NOMO-1 treated with DMSO at 0.1 percent for 48 hours (cell line): ENCODE measurements at regions not wholly inside any gene's neighbourhood (a gene's known extent, or its start where the extent isn't known, plus 50 kb on each side); places are given as distances from the start of the nearest gene placed in this dataset.

Experiments used
- DNase-seq: peaks from one replicate; lab custom pipeline; 2025; ENCODE audit not compliant: unreplicated experiment; lab: John Stamatoyannopoulos, UW

GRCh38 chr4:30281986-30282385, 438.2 kb upstream of the PCDH7 start:
- no peak for DNase-seq

- no peak for DNase-seq
Observed at GRCh38 chr4:30283336-30283735, 436.8 kb upstream of the PCDH7 start.

GRCh38 chr4:30294295-30294694, 425.9 kb upstream of the PCDH7 start:
- no peak for DNase-seq

DNA sequence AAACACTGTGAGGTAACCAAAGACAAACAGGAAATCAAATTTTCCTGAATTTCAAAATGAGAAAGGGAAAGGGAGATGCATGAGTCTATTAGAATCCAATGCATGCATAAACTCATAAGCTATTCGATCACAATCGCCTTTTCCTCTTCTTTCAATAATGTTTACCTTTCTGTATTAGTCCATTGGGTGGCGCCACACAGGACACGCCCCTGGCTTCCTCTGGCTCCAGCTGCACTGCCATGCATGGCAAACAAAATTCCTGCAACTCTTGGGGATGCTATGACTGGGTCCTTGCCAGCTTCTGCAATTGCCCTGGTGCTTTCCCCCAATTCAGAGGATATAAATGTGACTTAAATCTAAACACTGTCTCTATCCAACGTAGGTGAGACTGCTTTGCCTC, 424.5 kb upstream of the PCDH7 start:
- DNase-seq = no peak

- no peak for DNase-seq
Observed at GRCh38 chr4:30314001-30314400, 406.2 kb upstream of the PCDH7 start.

GRCh38 chr4:30330894-30331652, 389.1 kb upstream of the PCDH7 start:
- no peak for DNase-seq

DNA sequence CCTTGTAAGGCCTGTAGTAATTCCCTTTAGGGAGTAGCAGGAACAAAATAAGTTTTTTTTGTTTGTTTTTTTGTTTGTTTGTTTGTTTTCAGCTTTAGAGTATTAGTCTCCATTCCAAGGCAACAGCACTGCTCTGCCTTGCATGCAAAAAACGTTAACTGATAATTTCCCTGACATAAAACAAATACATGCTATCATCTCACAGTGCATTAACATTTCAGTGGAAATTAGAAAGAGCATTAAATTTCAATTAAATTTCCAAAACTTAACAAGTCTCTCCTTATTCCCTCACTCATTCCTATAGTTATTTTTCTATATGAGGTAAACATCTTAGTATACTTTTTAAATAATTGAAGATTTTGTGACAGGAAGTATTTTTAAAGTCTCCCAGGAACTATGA, 378.4 kb upstream of the PCDH7 start:
- no peak for DNase-seq

- no peak for DNase-seq
Observed at GRCh38 chr4:30350288-30350687, 369.9 kb upstream of the PCDH7 start.

- no peak for DNase-seq
Observed at GRCh38 chr4:30354605-30355004, 365.6 kb upstream of the PCDH7 start.

DNA sequence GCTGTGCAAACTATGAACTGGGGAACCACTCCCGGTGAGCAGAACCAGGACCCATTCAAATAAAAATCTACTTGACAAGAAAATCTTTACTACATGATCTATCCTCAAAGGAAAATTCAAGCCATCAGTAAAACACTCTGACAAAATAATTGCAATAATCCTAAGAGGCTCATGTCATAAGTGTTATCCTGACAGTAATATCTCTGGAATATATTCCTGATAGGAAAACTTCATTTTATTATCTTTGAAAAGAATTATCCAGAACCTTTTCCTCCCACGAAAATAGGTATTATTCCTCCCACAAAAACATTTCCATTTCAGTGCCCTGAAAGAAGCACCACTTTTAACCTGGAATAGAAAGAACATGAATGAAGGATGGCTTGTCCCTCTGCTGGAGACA, 357.7 kb upstream of the PCDH7 start:
- DNase-seq = no peak

DNA sequence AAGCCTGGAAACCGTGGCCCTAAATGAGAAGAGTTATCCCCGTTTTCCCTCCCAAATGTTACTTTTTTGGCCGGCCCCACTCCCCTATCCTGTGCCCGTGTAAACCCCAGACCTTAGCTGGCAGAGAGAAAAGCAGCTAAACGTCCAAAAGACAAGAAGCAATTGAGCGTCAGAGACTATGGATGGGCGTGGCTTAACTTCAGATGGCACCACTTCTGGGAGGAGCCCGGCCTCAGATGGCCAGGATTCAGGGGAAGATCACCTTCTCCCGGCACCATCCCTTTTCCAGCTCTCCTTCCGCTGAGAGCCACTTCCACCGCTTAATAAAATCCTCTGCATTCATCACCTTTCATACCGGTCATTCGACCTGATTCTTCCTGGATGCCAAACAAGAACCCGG, 350.1 kb upstream of the PCDH7 start:
- DNase-seq = no peak

- peak; percentile 42 for DNase-seq
Observed at GRCh38 chr4:30380404-30380998, 339.7 kb upstream of the PCDH7 start.

GRCh38 chr4:30385650-30386049, 334.5 kb upstream of the PCDH7 start:
- DNase-seq = peak; percentile 11

DNA sequence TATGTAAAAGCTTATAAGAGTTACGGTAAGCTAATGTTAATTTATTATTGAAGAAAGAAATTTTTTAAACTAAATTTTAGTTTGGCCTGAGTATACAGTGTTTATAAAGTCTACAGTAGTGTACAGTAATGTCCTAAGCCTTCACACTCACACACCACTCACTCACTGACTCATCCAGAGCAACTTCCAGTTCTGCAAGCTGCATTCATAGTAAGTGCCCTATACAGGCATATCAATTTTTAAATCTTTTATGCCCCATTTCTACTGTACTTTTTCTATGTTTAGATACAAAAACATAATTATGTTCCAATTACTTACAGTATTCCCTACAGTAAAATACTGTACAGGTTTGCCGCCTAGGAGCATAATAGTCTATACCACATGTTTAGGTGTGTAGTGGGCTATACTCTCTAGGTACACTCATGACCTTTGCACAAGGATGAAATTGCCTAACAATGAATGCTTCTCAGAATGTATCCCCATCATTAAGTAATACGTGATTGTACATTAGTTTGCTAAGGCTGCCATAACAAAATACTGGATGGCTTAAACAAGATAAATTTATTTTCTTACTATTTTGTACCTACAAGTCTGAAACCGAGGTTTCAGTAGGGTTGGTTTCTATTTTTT, 333.8 kb upstream of the PCDH7 start:
- no peak for DNase-seq

DNA sequence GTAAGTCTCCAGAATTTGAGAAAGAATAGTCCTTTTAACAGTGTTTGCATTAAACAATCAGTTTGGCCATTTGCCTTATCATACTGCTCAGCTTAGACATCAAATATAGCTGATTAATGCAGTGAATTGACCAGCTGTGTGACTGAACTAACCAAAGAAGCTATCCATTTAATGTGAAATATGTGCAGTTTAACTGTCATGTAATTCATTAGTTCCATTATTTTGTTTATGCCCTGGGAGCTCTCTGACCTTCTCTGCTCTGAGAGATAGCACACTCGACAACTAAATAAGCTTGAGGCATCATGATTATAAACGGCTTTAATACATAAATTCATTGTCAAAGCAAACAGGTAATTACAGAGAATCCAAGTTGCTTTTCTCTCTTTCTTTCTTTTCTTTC, 324.3 kb upstream of the PCDH7 start:
- DNase-seq = no peak

DNA sequence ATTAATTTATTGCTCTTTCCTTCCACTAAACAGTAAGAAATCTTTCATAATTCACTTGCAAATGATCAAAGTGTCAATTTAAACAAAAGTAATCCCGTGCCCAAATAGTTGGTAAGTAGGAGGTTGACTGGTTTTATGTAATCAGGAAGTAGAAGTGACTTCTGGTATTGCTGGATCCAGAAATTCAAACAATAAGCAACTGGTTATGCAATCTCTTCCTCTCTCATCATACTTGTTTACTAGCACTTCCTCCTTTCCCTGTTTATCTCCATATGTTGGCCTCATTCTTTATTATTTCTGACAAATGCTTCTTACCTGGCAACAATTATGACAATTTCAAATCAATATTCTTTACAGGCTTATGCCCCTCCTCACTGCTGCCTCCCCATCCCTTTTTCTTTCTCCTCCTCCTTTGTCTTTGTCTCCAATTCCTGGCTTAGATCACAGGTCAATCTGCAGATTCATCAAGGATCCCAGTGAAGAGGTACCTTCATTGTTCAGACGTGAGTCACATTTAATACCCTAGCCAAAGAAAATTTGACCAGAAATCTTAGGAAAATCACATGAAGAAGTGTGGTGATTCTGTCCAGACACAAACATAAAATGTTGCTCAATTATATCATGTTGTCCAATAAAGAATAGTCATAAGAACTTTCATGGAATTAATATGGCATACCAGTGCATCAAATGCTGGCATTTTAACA, 323.2 kb upstream of the PCDH7 start:
- DNase-seq = no peak

GRCh38 chr4:30399476-30399875, 320.7 kb upstream of the PCDH7 start:
- no peak for DNase-seq

DNA sequence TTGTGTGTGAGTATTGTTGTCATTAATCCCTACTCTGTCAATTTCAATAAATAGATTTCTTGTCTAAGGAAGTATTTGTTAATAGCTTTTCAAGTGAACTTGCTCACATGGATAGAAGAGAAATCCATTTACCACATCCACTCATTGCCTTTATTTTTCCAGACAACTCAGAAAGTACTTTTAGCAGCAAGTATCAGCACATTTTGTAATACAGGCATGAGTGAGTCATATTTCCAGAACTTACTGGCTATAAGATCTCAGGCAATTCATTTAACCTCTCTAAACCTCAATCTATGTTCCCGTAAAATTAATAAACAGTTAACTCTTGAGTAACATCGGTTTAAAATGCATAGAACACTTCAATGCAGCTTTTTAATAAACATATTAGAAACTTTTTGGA, 317.9 kb upstream of the PCDH7 start:
- DNase-seq = no peak

DNA sequence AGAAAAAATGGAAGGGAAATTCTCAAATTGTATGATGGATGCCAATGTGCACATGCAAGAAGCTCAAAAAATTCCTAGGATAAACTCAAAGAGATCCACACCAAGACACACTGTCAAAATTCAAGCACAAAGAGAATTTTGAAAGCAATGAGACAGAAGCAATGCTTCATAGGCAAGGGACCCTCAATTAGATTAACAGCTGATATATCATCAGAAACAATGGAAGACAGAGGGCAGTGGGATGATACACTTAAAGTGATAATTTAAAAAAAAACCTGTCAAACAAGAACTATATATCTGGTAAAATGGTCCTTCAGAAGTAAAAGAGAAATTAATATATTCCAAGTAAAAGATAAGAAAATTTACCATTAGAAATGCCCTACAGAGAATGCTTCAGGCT, 306.3 kb upstream of the PCDH7 start:
- no peak for DNase-seq

GRCh38 chr4:30416547-30416946, 303.6 kb upstream of the PCDH7 start:
- DNase-seq = no peak

DNA sequence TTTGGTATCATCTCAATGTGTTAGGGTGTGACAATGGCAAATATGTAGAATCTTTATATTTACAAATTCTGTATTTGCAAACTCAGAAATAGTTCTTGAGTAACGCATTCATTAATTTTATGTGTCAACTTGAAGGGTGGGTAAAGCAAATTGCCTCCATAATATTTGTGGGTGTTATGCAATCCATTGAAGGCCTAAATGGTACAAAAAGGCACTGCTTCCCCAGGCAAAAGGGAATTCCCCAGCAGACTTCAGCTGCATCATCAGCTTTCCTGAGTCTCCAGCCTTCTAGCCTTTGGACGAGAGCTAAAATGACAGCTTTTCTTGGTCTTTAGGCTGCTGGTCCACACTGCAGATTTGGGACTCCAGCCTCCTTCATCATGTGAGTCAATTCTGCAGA, 292.2 kb upstream of the PCDH7 start:
- DNase-seq = no peak
